Osteoblast (primary cell): ENCODE measurements at regions not wholly inside any gene's neighbourhood (a gene's known extent, or its start where the extent isn't known, plus 50 kb on each side); places are given as distances from the start of the nearest gene placed in this dataset.

ENCODE experiments used
- DNase-seq: peaks from one replicate; pipeline ENCODE4 v3.0.0; 2011; ENCODE audit warnings: low spot score, mixed read lengths; ENCODE audit not compliant: insufficient read length; ENCODE audit errors: missing footprints
- H2AFZ ChIP-seq: 2 replicates; pipeline ENCODE4 v1.6.0; 2011; ENCODE audit warnings: mild to moderate bottlenecking, low read length
- H3K27ac ChIP-seq: 2 replicates; pipeline ENCODE4 v1.5.1; 2011; ENCODE audit warnings: mild to moderate bottlenecking, low read depth, low read length, moderate library complexity
- H3K27me3 ChIP-seq: 2 replicates; pipeline ENCODE4 v1.6.0; 2012; ENCODE audit warnings: mild to moderate bottlenecking, control low read depth, inconsistent platforms, low read length, moderate library complexity; ENCODE audit not compliant: insufficient read depth
- H3K36me3 ChIP-seq: 2 replicates; pipeline ENCODE4 v1.5.1; 2011; ENCODE audit warnings: mild to moderate bottlenecking, low read length, control low read depth, moderate library complexity; ENCODE audit not compliant: insufficient read depth
- H3K4me1 ChIP-seq: 2 replicates; pipeline ENCODE4 v1.5.1; 2011; ENCODE audit warnings: mild to moderate bottlenecking, low read length, control low read depth, moderate library complexity; ENCODE audit not compliant: insufficient read depth
- H3K4me2 ChIP-seq: 2 replicates; pipeline ENCODE4 v1.6.0; 2011; ENCODE audit warnings: mild to moderate bottlenecking, low read length; ENCODE audit not compliant: insufficient read depth
- H3K4me3 ChIP-seq: fragments of 200-600 bp; sonication (generic); 3 replicates; pipeline ENCODE4 v1.5.1; 2012; ENCODE audit warnings: mild to moderate bottlenecking, low read length, inconsistent platforms; ENCODE audit not compliant: insufficient read depth
- H3K79me2 ChIP-seq: 2 replicates; pipeline ENCODE4 v1.6.0; 2012; ENCODE audit warnings: mild to moderate bottlenecking, low read length, control low read depth, inconsistent platforms; ENCODE audit not compliant: insufficient read depth
- H3K9me3 ChIP-seq: 2 replicates; pipeline ENCODE4 v1.5.1; 2011; ENCODE audit warnings: low read depth, low read length, control low read depth
- H4K20me1 ChIP-seq: 2 replicates; pipeline ENCODE4 v1.6.0; 2012; ENCODE audit warnings: mild to moderate bottlenecking, low read length, control low read depth; ENCODE audit not compliant: insufficient read depth
- TF ChIP-seq, protein P1 (sequence below): IDR thresholded peaks from 2 replicates; pipeline ENCODE4 v1.5.1; 2011; ENCODE audit warnings: mild to moderate bottlenecking, low read depth, low read length, moderate library complexity; ENCODE audit errors: extremely low read depth

DNA sequence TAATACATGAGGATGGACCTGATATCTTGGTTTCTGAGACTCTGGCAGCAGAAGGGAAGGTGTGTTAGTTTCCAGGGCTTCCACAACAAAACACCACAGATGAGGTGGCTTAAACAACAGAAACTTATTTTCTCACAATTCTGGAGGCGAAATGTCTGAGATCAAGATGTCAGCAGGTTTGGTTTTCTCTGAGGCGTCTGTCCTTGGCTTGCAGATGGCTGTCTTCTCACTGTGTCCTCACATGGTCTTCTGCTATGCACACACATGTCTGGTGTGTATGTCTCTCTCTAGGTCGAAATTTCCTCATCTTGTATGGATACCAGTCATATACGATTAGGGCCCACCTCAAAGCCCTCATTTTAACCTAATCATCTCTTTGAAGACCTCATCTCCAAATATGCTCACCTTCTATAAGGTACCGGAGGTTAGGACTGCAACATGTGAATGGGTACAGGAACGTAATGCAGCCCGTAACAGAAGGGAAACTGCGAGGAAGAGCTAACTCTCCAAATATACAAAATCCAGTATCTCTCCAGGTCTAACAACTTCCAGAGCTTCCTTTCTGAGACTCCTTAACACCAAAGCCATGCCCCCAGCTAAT, 139.8 kb upstream of the SMARCA2 start:
- H3K27ac ChIP-seq: no peak overlapping the region
- H3K4me3 ChIP-seq: no peak overlapping the region
- no peaks in the 10 kb centered on the region for H3K4me1 ChIP-seq
- no peak for DNase-seq
- no peaks in the 10 kb centered on the region for H3K79me2 ChIP-seq
- H4K20me1 ChIP-seq: no peaks in the 10 kb centered on the region
- H3K36me3 ChIP-seq: no peaks in the 10 kb centered on the region
- no peak overlapping the region for H3K4me2 ChIP-seq
- TF ChIP-seq, protein P1, sequence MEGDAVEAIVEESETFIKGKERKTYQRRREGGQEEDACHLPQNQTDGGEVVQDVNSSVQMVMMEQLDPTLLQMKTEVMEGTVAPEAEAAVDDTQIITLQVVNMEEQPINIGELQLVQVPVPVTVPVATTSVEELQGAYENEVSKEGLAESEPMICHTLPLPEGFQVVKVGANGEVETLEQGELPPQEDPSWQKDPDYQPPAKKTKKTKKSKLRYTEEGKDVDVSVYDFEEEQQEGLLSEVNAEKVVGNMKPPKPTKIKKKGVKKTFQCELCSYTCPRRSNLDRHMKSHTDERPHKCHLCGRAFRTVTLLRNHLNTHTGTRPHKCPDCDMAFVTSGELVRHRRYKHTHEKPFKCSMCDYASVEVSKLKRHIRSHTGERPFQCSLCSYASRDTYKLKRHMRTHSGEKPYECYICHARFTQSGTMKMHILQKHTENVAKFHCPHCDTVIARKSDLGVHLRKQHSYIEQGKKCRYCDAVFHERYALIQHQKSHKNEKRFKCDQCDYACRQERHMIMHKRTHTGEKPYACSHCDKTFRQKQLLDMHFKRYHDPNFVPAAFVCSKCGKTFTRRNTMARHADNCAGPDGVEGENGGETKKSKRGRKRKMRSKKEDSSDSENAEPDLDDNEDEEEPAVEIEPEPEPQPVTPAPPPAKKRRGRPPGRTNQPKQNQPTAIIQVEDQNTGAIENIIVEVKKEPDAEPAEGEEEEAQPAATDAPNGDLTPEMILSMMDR: no peak
- no peaks in the 10 kb centered on the region for H3K27me3 ChIP-seq
- H3K9me3 ChIP-seq: no peaks in the 10 kb centered on the region
- H2AFZ ChIP-seq: no peak overlapping the region

DNA sequence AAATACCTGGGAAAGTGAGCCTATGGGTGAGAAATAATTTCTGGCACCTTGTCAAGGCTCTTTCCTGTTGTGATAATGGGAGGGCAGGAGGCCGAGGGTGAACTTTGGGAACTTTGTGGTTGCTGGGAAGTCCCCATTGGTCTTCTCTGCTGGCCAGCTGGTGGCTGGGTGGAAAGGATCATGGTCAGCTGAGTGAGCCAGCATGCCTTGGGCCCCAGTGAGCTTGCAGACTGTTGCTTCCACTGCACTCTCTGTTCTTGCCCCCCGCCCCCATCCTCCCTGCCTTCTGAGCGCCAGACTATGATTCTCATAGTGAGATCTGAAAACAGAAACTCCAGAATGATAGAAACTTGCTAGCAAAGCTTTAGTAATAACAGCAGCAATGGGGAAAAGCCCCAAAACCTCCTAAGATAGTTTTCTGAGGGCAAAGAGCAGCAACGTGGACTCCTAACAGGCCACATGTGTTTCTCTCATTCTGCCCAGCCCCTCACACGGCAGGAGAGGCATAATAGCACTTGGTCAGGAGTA, 139.2 kb upstream of the SMARCA2 start:
- no peaks in the 10 kb centered on the region for H3K4me1 ChIP-seq
- H4K20me1 ChIP-seq: no peaks in the 10 kb centered on the region
- H3K9me3 ChIP-seq: no peaks in the 10 kb centered on the region
- H3K79me2 ChIP-seq: no peaks in the 10 kb centered on the region
- TF ChIP-seq, protein P1: no peak
- H2AFZ ChIP-seq: no peak overlapping the region
- DNase-seq: no peak
- no peak overlapping the region for H3K27ac ChIP-seq
- no peaks in the 10 kb centered on the region for H3K36me3 ChIP-seq
- no peak overlapping the region for H3K4me2 ChIP-seq
- no peaks in the 10 kb centered on the region for H3K27me3 ChIP-seq
- no peak overlapping the region for H3K4me3 ChIP-seq

DNA sequence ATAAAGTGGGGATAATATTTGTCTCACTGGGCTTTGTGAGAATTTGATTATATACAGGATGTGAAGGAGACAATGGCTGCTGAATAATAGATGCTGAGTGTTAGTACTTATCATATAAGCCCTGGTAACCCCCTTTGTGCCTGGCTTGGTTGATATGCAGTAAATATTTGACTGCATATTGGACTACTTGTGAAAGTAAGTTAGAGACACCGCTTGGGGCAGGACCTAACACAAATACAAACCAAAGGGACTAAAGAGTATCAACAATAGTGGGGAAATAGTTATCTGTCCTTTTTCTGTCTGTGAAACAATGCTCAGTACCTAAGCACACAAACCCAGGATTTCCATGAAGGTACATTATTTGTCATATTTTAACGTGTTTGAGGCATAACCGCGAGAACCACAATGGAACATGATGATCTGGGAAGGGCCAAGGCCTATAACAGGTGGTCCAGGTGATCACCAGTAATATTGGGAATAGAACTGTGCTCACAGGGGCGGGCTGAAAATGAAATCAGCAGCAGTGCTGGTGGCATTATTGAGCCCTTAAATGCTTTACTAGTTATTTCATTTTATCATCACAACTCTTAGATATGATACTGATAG, 138.2 kb upstream of the SMARCA2 start:
- H3K79me2 ChIP-seq: no peaks in the 10 kb centered on the region
- no peaks in the 10 kb centered on the region for H3K9me3 ChIP-seq
- H3K27me3 ChIP-seq: no peaks in the 10 kb centered on the region
- H4K20me1 ChIP-seq: no peaks in the 10 kb centered on the region
- no peaks in the 10 kb centered on the region for H3K36me3 ChIP-seq
- no peak overlapping the region for H3K4me3 ChIP-seq
- H2AFZ ChIP-seq: no peak overlapping the region
- DNase-seq: no peak
- TF ChIP-seq, protein P1: no peak
- H3K4me1 ChIP-seq: no peaks in the 10 kb centered on the region
- no peak overlapping the region for H3K4me2 ChIP-seq
- H3K27ac ChIP-seq: no peak overlapping the region

DNA sequence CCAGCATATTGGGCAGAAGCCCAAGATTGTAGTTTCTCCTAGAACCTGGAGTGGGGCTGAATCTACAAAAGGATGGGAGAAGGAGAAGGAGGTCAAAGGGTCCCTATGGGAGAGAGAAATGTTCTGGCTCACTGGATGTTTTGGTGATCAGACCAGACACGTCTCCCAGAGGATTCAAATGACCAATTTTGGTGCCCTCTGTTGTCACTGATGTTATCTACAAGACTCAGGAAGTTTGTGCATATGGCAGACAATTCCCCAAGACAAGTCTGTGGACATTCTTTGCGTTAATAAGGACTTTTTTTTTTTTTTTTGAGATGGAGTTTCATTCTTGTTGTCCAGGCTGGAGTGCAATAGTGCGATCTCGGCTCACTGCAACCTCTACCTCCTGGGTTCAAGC, 137.2 kb upstream of the SMARCA2 start:
- TF ChIP-seq, protein P1: no peak
- Histone ChIP-seq H3K36me3 (no peaks in the 10 kb centered on the region), H3K79me2 (no peaks in the 10 kb centered on the region), H4K20me1 (no peaks in the 10 kb centered on the region), H3K9me3 (no peaks in the 10 kb centered on the region), H2AFZ (no peak overlapping the region), H3K27me3 (no peaks in the 10 kb centered on the region), H3K4me3 (no peak overlapping the region), H3K4me1 (no peaks in the 10 kb centered on the region), H3K27ac (no peak overlapping the region), H3K4me2 (no peak overlapping the region)
- no peak for DNase-seq
